NCI-H2107 treated with DMSO at 0.1 percent for 48 hours (cell line): ENCODE measurements at regions not wholly inside any gene's neighbourhood (a gene's known extent, or its start where the extent isn't known, plus 50 kb on each side); places are given as distances from the start of the nearest gene placed in this dataset.

ENCODE experiments used
- DNase-seq: peaks from one replicate; lab custom pipeline; 2025; ENCODE audit not compliant: unreplicated experiment; lab: John Stamatoyannopoulos, UW

DNA sequence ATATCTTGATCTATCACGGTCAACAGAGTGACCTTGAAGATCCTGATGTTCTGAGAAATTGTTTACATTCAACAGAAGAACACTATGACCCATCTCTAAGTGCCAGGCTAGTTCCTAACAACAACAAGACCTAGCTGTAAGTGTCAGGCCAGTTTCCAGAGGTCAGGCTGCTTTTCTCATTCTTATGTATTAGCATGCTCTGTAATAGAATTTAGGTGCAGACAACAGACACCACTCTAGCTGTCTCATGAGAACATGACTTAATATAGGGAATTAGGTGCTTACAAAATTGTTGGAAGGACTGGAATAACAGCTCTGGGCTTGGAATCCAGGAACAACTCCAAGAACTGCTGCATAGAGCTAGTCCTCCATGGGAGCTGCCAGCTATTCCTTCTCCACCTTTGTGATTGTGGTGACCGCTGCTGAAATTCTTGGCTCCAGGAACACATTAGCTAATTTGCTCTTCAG is 138.7 kb downstream of the SNX18 start:
- no peak for DNase-seq

DNA sequence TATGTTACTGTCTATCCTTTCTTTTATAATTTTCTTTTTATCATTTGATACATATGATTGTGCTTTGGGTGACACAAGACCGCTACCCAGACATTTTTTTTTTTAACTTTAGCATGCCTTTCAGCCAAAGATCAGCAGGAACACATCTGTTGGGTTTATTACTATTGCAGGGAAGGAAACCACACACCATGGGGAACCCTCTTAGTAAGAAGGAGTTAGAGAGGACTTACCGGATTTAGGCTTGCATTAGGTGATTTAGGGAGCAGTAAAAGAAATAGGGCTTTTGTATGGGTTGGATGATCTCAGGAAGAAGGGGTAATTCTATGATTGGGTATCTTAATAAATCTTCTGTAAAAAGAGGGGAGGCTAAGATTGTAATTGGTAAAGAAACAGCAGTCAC is 138.2 kb downstream of the SNX18 start:
- DNase-seq, result no peak

DNA sequence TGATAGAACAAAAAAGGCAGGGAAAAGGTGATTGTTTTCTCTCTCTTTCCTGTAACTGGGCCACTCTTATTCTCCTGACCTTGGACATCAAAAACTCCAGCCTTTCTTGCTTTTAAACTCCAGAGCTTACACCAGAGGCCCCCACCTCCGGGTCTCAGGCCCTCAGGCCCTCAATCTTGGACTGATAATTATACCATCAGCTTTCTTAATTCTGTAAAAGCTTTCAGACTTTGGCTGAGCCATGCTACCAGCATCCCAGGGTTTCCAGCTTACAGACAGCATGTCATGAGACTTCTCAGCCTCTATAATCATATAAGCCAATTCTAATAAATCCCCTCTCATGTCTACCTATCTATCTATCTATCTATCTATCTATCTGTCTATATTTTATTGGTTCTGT is 137.7 kb downstream of the SNX18 start:
- no peak for DNase-seq

DNA sequence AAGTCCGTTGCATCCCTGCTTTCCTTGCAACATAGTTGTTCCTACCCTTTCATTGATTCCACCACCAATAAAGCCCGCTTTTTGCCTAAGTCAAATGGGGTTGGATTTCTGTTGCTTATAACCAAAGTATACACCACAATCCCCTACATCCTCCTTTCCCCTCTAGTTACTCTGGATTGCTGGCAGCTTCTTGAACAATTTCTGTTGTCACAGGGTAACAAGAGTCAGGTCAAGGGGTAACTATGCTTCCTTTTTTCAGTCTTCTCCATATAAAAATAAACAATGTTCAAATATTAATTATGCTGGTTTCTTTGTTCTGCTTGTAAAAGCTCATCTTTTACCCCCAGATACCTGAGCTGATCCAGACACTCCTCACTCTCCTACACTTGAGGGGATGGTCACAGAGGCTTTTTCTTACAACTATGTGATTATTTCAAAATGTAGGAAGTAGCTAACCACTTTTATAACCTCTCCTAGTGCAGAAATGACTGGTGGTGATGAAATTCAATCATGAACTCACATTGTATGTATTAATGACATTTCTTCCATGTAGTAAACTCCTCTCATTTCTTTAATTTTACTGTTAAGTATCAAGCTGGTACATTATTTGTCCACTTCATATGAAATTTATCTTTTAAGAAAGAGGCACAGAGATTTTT is 136.5 kb downstream of the SNX18 start:
- DNase-seq, result no peak

DNA sequence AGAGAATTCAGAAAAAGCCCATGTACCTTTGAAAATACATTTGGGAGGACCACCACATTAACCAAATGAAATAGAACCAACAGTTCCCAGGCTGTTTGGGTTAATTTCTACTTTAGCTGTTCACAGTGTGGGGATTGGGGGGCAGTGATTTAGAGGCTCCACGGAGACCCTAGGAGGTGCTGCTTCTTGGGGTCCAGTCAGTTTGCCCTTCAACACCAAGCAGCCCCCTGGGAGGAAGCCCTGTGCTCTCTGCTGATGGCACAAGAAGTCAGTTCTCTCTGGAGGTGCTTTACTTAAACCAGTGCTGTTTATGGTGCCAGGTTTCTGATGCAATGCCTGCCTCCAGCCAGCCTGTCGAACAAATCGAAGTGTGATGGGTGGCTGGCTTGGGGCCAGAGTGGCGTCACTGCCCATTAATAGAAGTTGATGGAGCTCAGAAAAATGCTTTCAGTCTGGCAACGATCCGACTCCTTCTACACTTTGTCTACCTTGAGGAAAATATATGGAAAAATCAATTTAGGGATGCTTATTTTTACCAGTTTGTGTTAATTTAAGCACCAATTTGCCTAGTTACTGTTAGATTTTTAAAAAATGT is 134.0 kb downstream of the SNX18 start:
- DNase-seq, result peak; percentile 10

DNA sequence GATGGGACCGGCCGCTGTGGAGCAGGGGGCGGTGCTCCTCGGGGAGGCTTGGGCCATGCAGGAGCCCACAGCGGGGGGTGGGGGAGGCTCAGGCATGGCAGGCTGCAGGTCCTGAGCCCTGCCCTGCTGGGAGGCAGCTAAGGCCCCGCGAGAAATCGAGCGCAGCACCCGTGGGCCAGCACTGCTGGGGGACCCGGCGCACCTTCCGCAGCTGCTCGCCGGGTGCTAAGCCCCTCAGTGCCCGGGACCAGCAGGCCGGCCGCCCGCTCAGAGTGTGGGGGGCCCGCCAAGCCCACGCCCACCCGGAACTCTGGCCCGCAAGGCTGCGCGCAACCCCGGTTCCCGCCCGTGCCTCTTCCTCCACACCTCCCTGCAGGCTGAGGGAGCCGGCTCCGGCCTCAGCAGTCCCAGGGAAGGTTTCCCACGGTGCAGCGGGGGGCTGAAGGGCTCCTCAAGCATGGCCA is 131.5 kb downstream of the SNX18 start:
- no peak for DNase-seq

DNA sequence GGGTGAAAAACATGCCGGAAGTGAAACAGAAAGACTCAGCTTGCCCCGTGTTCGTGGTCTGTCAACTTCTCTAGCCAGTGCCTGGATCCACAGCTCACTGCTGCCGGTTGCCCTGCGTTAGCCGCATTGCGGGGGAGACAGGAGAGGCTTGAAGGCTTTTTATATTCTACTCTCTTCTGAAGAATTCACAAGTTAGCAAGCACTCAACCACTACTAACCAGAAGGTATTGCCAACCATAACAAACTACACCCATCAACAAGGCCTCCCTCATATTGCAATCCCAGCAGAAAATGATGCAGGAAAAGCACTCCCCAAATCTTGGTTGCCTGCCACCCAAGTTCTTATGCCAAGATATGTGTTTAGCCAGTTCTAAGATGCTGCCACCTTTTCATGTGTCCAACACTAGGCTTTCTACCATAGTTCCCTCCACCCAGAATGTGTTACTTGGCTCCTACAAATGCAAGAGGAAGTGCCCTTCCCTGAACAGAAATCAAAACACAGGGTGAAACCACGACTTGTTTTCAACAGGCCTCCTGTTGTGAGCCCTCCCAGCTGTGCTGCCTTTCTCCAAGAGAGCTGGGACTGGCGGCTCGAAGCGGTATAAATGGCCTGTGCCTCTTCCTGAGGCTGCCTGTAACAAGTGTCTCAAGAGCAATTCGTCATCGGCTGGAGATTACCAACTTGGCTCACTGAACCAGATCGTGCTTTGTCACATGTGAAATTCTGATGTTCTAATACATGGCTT is 129.0 kb downstream of the SNX18 start:
- peak; percentile 53 for DNase-seq

DNA sequence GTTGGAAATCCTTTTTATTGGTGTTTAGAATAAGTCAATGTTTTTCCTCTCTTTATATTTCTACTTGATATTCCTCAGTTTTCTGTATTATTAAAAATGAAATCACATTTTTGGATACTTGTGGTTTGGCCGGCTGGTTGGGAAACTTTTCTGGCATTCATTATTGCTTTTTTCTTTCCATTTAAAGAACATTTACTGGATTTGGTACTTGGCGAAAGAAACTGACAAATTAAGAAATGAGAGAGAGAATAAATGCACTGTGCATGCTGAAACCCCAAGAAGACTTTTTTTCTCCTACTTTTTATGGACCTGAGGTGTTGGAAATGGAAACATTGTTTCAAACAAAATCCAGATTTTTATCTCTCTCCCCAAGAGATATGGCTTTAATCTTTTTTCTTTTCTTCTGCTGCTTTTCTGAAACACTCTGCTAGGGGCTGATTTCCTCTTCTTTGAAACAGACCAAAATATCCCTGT is 128.4 kb downstream of the SNX18 start:
- no peak for DNase-seq

DNA sequence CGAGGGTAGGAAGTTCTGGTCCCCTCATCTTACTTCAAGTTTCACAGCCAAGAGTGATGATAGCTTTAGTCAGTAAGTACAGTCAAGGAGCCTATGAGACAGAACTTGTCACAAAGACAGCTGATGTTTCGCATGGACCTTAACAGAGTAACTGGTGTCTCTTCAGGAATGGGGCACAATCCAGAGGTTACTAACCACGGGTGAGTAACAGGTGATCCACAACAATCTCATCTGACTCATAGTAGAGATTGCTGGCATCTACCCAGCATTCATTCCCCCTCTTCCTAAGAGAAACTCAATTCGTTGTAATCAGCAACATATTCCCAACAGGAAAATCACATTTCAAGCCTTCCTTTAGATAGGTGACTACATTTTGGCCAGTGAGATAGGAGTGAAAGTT is 126.7 kb downstream of the SNX18 start:
- no peak for DNase-seq

DNA sequence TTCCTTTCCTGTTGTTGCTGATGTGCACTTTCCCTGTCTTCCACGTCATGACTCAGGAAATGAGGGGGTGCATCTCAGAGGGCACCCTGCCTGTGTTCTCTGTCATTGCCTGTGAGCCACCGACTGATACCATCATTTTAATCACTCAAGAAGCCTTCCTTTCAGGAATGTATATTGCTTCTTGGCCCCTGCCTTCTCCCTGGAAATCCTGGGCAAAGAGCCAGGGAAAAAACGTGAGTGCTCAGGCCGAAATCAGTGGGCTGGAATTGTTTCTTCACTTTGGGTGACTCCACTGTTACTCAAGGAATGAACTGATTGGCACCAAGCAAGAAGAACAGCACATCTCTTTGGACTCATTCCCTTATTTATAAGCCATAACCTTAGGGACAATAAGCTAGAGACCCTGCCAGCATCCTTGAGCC is 126.1 kb downstream of the SNX18 start:
- no peak for DNase-seq

DNA sequence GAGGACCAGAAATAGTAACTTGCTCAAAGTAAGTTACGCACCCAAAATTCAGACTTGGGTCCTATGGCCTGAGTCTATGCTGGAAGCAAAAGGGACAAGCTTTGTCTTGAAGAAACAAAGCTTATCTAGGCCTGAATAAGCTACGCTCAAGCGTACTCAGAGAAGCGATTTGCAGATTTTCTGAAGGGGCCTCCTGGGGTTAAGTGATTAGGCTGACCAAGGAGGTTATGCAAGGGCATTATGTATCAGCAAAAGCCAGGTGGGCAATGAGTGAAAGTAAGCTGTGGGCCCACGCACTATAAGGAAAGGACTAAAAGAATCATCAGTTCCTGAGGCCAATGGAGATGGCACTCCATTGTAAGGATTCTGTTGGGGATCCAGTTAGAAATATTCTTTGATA is 122.1 kb downstream of the SNX18 start:
- DNase-seq, result no peak

DNA sequence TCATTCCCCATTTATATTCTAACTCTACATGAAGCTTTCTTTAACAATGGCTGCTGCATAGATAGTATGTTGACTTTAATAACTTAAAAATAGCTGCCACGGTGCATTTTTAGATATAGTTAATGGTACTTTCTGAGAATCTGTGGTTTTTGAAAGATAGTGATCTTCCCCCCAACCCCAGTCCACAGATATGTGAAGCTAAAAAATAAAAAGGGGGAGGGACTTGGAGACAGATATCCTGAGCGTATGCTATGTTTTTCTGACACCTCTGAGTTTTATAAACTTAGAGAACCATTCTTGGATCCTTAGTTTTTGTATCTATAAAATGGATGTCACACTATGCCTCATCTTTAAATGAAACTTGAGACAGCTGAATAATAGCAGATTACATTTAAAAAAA is 120.5 kb downstream of the SNX18 start:
- no peak for DNase-seq

DNA sequence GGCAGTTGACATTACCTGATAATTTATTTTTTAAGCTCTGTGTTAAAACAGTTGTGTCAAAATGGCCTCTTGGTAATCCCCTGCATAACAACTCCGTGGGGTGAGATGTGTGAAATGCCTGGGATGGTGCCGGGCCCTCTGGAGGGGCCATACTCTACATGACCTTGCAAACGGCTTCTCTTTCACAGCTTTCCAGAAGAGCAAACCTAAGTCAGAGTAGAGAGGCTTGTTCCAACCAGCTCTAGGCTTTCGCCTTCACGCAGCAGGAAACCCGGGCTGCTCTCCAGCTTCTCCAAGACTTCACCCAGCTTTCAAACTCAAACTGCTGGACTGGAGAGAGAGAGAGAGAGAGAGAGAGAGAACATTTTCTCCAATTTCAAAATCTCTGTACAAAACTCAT is 120.1 kb downstream of the SNX18 start:
- DNase-seq, result no peak

DNA sequence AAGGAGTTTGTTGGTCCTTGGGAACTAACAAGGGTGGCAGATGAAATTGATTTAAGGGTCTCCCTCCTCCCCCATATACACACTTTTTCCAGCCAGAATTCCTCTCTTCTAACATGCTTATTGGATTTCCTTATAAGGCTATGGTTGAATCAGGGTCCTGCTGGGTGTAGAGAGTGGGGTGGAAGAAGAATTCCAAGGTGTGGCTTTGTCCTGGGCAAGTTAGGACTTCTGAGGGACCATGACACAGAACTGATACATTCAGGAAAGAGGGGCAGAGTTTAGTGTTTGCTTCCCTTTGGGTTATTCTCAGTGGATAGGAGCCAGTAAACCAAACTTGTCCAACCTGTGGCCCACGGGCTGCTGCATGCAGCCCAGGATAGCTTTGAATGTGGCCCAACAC is 116.5 kb downstream of the SNX18 start:
- DNase-seq, result no peak

DNA sequence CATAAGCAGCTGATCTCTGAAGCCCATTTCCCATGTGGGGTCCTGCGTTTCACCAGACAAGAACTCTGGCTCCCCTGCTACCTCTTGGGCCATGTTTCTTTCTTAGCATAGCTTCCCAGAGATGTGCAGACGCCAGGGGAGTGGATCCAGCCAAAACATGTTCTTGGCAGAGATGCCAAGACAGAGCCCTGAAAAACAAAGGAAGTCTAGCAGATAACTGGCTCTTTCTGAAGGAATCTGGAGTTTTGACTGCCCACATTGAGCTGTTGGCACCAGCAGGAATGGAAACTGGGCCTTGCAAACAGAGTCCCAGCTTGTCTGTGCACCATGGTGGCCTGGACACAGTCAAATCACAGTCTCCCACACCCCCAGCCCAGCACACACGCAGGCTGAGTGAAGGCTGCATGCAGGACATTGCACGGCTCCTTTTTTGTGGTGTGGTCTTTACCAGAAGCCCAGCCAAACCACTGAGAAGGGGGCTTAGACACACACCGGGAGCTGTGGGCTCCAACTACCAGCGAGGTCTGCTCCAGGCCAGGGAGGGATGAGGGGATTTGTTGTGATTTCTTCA is 114.7 kb downstream of the SNX18 start:
- no peak for DNase-seq

DNA sequence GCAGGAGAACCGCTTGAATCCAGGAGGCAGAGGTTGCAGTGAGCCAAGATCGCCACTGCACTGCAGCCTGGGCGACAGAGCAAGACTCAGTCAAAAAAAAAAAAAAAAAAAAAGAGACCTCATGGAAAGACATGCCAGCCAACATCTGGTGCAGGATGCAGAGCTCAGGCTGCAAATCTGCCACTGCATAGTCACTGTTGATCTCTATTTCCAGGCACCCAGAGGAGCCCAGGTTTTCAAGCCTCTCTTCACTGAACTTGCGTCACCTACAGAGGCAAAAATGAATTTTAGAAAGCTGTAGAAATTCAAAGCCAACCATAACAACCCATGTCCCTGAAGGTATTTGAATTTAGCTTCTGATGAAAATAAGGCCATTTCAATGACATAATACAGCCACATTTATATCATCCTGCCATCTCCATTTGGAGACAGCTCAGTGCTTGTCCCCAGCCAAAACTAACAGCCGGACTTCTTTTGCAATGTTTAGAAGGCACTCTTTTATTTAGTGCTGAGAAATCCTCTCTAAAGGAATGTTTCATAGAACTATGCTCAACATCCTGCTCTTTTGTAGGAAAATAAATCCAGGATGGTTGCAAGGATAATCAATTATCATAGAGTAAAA is 113.3 kb downstream of the SNX18 start:
- DNase-seq, result no peak

DNA sequence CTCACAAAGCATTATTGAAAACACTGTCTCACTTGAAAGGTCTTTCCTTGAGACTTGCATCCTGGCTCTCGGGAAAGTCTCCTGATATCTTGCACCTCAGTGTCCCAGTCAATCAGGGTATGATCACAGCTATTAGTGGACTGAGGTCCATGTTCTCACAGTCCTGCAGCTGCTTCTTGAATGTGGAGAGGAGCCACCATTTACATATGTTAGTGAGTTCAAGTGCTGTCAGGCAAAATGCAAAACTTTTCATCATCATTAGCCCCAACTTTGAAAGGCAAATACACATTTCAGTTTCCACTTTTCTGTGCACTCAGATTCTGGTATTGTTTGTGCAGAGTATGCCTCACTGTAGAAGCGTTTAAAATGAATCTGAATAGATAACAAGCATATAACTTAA is 111.6 kb downstream of the SNX18 start:
- DNase-seq, result no peak

DNA sequence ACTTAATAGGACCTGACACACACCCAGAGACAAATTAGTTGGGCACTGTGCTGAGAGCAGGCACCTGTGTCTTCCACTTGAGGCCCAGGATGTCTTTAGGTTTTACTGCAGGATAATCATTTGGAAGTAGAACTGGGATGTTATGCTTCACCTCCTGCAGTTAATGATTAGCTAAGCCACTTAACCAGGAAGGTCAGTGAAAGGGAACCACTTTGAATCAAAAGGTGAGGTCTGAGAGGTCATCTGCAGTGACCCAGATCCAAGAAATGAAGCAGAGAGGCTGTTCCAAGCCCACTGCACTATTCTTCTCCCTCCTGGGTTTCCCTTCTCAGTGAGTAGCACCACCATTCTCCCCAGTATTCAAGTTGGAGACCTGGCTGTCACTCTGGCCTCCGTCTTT is 110.5 kb downstream of the SNX18 start:
- no peak for DNase-seq

DNA sequence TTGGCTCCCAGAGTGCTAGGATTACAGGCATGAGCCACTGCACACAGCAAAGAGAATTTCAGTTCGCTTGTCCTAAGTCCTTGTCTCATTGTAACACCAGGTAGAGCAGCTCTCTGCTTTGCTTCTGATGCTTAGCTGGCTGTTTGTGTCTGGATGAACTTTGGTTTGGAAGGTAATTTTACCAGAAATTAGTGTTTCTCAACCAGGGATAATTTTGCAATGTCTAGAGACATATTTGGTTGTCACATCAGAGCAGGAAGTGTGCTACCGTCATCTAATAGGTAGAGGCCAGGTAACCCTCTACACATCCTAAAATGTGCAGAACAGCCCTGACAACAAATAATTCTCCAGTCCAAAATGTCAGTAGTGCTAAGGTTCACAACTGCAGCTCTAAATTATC is 108.8 kb downstream of the SNX18 start:
- no peak for DNase-seq

DNA sequence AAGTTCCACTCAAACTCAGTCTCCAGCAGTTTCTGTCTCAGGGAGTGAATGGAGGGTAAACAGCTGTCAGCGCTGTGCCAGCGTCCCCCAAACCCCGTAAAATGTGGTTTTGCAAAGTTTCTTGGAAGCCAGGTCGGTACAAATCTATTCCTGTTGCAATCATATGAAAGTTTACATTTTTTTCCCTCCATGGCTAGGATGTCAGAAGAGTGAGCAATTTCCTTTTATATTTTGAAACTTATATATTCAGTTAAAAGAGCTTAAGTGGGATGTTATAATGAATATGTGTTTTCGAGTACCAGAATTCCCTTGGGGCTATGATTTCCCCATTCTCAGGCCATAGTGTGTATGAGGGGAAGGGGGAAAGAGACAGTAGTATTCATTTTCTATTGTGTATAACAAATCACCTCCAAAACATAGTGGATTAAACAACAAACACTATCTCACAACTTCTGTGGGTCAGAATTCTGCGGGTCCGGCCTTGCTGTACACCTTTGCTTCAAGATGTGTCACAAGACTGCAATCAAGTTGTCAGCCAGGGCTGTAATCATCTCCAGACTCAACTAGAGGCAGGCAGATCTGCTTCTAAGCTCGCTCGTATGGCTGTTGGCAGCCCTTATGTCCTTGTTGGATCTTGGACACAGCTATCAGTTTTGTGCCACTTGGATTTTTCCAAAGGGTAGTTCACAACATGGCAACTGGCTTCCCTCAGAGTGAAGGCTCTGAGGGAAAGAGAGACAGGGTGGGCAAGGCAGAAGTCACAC is 107.4 kb downstream of the SNX18 start:
- DNase-seq, result no peak

DNA sequence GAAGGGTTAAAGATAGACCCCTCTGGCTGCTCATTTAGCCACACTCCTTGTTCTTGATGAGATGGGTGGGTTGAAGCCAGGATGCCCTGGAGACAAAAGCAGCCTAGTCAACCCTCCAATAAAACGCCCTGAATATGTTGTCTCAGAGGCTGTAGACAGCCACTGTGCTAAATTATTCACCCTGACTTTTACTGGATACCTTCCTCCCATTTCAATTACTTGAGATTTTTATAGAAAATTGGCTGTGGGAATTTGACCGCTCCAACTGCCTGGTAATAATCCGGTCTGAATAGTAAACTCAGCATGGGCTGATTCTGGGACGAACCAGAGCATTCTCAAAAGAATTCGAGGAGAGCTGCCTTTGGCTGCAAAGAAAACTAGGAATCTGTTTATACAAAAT is 104.2 kb downstream of the SNX18 start:
- DNase-seq, result no peak
